Stimulated activated CD8-positive, alpha-beta memory T cell treated with anti-CD3 and anti-CD28 coated beads, Interleukin-12 subunit alpha, Interleukin-12 subunit beta, amount 100 ng/mL, for 24 hours (primary cell): ENCODE measurements at regions not wholly inside any gene's neighbourhood (a gene's known extent, or its start where the extent isn't known, plus 50 kb on each side); places are given as distances from the start of the nearest gene placed in this dataset.
"Not testable (repeated sequence)": the region's sequence is repeated elsewhere in the genome, so short reads cannot be mapped to it uniquely, and the experiment has no call there.

Experiments used
- DNase-seq: peaks from one replicate; pipeline ENCODE4 v3.0.0-alpha.2; 2020; ENCODE audit errors: extremely low read depth

DNA sequence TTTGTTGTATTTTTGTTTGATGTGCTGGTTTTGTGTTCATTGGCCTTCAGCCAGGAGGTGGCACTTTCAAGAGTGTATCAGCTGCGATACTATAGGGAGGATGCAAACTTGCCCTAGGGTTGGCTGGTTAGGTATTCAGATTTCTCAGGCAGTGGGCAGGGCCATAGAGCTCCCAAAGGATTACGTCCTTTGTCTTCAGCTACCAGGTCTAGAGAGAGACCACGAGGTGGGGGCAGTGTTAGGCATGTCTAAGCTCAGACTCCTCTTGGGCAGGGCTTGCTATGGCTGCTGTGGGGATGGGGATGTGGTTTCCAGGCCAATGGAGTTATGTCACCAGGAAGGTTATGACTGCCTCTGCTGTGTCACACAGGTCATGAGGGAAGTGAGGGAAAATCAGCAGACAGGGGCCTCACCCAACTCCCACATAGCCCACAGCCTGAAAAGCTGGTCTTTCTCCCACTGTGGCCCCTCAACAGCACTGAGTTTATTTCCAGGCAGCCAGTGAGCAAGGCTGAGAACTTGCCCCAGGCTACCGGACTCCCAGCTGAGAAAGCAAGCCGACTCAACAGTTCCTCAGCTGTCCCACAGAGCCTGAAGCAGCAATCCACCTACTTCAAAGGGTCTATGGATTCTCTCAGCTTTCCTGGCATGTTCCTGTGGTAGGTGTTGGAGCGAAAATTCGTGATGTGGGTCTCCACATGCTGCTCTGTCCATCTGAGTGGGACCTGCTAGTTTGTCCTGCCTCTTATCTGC lies 227.4 kb upstream of the COBL start:
- DNase-seq: no peak

DNA sequence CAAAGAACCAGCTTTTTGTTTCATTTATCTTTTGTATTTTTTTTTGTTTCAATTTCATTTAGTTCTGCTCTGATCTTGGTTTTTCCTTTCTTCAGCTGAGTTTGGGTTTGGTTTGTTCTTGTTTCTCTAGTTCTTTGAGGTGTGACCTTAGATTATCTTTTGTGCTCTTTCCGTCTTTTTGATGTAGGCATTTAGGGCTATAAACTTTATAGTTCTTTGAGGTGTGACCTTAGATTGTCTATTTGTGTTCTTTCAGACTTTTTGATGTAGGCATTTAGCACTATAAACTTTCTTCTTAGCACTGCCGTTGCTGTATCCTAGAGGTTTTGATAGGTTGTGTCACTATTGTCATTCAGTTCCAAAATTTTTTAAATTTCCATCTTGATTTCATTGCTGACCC lies 224.3 kb upstream of the COBL start:
- DNase-seq: not testable (repeated sequence)

DNA sequence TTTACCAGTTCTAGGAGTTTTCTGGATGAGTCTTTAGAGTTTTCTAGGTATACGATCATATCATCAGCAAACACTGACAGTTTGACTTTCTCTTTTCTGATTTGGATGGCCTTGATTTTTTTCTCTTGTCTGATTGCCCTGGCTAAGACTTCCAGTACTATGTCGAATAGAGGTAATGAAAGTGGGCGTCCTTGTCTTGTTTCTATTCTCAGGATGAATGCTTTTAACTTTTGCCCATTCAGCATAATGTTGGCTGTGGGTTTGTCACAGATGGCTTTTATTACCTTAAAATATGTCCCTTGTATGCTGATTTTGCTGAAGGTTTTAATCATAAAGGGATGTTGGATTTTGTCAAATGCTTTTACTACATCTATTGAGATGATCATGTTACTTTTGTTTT lies 223.2 kb upstream of the COBL start:
- no peak for DNase-seq

DNA sequence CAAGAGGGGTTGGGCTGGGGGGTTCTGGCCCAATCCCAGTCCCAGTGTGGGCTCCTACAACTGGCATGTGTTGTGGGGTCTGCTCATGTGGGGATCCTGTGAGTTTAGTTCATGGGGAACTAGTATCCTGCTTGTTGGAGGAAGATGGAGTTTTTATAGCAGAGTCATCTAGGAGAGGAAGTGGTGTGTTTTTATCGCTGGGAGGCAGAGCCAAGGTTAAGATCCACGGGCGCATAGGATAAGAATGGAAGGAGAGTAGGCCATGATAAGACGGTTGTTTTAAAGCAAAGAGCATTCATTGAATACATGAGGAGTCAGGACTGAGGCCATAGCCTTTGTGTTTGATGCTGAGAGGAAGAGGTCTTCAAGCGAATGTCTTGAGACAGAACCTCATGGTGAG lies 211.6 kb upstream of the COBL start:
- DNase-seq: no peak

DNA sequence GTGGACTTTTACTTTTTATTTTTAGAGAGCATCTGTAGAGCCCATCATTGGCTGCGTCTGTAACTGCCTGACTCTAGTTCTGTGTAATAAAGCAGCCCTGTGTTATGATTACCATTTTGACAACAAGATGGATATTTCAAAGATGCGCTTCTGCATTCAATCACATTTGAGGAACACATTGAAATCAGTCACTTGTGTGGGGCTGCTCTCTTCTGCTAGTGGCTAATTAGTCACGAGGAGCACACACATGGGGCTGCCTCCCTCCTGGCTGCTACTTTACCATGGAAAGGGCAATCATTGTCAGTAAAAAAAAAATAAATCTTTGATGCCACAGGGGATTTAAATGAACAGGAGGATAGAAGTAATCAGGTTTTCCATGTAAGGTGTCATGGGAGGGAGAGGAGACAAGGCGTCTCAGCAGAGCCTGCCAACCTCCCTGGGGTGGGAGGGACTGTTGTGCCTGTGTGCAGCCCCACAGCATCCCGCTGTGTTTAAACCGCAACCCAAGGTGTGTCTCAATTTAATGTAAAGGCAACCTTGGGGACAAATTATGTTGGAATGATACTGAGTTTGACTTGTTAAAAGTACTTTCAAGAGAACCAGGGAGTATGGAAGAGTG lies 205.2 kb upstream of the COBL start:
- no peak for DNase-seq

DNA sequence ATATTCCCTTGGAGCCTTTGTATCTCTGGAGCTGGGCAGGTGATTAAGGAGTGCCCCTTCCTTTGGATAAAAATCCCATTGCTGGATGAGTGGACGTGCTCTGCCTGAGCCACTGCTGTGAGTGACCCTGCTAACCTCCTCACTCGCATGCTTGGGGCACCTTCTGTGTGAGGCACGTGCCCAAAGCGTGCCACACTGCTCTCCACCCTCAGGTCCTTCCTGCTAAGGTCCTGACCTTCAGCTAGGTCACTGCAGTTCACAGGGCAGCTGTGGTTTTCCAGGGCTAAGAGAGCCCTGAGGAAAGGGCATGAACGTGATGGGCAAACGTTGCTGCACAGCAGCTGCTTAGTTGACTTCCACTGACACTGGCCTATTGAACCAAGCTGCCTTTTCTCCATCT lies 204.4 kb upstream of the COBL start:
- no peak for DNase-seq

DNA sequence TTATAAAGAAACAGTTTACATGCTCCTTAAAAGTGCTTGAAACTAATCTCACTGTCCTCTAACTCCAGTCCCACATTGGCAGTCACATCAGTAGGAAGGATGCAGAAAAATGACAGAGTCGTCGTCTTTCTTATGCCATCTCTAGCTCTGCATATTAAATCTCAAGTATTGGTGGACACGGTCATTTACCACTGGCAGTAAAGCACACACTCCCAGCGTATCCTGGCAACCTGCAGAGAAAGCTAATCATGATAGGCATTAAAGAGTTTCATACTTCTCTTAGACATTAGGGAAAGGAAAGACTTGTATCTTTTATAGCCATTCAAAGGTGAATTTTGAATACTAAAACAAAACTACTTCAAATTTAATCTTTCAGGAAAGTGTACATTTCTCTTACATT lies 202.0 kb upstream of the COBL start:
- DNase-seq: no peak

DNA sequence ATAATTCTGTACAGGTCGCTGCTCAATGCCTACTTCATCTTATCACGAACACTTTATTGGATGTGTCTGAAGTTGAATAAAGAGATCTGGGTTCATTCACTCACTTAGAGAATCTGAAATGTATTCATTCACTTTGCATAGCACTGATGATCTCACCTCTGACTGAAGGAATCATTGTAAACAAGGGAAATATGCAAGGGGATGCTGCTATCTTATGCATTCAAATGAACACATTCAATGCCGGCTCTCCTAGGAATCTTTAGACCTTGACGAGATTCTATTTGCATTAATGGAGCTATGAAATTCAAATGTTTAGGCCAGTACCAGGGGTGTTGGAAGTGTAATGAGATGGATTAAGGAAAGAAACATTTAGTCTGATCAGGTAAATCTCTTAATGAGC lies 200.6 kb upstream of the COBL start:
- no peak for DNase-seq

DNA sequence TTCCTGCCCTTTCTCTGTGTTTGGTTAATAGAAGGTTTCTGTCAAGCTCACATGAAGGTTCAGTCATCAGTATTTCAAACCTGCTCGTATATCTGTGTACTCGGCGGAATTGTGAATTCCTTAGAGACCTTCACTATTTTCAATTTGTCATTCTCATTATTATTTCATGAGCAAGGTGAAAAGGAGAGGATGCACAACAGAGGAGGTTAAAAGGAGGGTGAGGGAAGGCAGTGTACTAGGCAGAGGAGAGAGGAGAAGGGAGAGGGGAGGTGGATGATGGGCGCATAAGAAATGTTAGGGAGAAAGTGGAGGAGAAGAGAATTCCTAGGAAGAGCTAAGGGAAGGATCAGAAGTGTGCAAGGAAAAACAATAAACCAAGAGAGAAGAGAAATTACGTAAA lies 185.0 kb upstream of the COBL start:
- no peak for DNase-seq

DNA sequence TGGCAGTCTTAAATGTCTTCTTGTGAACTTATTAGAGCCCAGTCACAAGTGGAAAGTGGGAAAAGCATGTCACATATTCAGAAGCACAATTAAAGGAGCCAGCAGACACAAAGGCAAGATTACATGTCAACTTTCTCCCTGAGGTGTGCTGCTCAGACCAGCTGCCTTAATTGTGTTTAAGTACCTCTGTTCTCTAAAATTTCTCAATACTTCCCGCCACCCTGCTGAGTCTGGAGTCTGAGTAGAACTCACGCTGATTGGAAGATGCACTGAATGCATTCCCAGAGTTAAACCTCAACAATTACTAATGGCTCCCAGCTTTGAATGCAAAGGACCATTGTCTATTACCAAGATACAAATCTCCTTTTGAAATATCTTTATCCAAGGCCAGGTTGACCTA lies 166.4 kb upstream of the COBL start:
- DNase-seq: no peak

DNA sequence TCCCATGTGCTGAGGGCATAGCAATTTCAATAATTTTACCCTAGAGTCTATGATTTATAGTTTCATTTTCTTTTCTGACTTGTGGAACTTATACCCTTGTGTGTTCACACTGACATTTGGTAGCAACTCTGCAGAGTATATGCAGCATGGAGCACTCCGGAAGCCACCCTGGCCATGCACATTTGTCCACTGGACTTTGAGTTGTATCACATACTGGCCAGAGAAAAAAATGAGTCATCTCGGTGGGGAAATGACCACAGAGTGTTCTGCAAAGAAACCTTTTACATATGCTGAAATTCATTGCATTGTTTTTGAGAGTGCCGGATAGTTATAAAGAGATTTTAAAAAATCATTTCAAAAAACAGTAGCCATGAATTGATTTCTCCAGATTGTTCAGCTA lies 164.8 kb upstream of the COBL start:
- no peak for DNase-seq

DNA sequence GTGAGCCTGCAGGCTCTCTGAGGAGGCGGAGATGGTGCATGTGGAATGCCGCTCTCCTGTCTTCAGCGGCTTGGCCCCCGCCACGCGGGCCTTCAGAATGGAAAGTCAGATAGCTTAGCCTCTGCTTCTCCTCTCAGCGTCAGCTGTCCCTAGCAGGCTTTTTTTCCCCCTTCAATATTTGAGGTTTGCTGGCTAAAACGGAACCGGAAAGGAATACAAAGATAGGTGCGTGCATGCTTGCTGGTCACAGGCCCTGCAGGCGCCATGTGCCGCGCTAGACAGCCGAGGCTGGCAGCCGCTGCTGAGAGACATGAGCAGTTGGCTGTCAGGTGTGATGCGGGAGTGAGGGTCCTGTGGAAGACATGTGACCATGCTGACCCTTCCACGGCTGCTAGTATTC lies 161.2 kb upstream of the COBL start:
- no peak for DNase-seq

DNA sequence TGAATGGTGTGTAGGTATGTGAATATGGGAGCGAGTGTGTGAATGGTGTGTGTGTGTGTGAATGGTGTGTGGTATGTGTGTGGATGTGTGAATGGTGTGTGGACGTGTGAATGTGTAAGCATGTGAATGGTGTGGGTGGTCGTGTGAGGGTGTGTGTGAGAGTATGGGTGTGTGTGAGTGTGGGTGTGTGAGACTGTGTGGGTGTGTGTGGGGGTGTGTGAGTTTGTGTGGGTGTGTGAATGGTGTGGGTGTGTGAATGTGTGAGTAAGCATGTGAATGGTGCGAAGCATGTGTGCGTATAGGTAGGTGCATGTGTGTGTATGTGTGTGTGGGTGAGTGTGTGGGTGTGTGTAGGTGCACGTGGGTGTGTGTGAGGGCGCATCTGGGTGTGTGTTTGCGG lies 160.7 kb upstream of the COBL start:
- DNase-seq: no peak

DNA sequence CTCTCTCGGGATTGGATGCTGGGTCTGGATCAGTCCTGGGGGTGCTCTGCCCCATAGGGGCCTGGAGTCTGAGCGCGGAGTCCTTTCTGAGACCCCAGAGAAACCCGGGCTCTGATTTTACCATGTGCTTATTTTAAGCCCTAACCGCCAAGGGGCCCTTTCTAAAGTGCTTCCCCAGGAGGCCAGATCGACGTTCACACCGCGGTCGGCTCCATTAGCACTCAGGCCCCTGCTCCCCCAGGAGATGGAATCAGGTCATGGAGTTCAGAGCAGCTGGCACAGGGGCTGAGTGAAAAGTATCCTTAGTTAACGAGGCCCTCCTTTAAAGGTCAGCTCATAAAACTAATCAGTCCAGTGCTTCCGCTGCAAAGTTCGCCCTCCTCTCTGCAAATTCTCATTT lies 159.4 kb upstream of the COBL start:
- no peak for DNase-seq

DNA sequence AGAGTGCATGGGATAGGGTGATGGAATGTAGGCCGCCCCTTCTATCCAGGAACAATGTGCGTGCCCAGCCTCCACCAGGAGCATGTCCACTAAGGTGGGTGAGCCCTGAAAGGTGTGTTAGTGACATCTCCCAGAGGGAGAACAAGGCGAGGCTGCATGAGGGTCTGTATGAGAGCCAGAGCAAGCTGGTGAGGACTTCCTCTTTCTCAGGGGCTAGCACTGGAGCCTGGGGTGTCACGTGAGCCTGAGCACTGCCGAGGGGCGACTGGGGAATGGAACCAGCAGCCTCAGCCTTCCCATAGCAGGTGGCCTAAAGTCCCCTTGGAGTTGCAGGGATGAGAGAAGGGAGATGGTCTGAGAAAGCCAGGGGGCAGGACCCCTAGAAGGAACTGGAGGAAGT lies 156.3 kb upstream of the COBL start:
- no peak for DNase-seq

DNA sequence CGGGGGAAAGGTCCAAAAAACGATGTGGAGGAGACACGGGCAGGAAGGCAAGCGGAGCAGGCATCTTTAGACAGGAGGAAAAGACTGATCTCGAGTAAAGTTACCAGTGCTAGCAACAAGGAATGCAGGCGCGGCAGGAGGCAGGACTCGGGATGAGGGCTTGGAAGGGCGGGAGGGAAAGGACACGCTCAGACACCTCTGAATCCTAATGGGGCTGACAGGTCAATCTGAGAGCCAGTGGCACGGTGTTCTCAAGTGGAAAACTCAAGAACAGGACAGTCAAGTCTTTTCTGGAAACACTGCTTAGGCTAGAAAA lies 155.3 kb upstream of the COBL start:
- DNase-seq: no peak

DNA sequence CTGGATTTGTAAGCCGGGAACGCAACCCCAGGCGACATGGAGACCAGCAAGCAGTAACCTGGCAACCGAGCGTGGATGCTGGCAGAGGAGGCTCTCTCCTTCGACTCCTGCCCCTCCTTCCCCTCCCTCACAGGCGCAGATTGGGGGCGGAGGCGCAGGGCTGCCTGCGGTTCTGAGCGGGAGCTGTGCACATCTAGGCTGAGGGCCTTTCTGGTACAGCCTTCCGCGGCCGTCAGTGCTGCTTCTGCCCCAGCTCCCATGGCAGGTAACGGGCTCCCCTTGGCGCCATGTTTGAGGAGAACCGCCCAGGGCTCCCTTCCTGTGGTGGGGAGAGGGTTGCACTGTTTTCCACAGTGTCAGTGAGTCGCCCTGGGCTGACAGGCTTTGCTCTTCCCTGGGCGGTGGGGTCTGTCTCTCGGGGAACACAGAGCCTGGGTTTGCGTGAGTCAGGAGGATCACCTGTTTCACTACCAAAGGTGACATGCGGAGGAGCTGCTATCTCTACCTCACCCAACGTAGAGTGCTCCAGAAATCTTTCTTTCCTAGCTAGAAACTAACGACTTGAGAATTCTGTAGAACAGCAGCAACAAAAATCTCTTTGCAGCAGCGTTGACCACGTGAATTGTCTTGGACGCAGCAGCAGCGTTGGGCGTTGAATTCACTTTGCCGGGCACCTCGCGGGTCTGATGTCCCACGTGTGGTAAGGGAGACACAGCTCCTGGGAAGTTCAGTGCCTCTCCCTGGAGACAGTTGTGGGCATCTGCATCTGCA lies 154.8 kb upstream of the COBL start:
- DNase-seq: no peak

DNA sequence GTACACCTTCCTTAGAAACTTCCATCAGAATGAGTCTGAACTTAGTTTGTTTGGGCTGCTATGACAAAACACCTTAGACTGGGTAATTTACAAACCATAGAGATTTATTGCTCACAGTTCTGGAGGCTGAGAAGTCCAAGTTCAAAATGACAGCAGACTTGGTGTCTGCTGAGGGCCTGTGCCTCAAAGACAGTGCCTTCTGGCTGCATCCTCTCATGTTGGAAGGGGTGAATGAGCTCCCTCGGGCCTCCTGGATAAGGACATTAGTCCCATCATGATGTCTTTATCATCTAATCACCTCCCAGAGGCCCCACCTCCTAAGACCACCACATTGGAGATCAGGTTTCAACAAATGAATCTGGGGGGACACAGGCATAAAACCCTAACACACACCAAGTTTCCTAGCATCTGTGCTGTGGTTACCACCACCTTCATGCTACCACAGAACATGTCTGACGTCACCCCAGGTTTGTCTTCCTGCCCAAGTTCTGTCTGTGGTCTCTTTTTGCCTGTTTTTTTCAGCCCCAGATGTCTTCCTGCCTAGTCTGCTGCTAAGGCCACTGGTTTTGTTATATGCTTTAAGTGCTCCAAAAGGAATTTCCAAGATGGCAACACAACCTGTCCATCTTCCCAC lies 150.9 kb upstream of the COBL start:
- DNase-seq: no peak

DNA sequence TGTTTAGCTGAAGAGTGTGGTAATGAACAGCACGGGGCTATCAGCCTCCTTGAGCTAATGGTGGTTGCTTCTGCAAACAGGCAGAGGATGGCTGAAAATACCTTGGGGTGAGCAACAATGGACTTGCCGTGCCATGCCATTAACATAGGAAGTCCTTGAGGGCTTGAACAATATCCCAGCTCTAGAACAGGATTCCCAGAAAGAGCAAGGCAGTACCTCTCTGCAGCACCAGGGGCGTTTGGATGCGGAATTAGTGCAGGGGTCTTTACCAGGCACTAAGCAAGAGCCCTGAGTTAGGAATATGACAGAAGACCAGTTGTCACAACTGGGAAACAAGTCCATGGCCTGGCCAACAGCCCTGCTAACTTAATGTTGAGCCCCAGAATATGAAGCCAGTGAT lies 143.2 kb upstream of the COBL start:
- no peak for DNase-seq

DNA sequence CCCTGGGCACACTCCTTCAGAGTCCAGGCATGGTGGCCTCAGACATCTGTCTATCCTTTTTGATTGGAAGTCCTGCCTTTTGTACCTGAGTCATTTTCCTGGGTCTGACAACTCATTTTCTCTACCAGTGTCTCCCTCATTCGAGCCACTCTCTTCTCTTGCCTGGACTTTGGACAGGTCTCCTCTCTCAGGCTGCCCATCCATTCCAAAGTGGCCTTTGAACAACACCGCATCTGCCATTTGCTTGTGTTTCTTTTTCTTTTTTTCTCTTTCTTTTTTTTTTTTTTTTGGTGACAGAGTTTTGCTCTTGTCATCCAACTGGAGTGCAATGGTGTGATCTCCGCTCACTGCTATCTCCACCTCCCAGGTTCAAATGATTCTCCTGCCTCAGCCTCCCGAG lies 142.1 kb upstream of the COBL start:
- no peak for DNase-seq

DNA sequence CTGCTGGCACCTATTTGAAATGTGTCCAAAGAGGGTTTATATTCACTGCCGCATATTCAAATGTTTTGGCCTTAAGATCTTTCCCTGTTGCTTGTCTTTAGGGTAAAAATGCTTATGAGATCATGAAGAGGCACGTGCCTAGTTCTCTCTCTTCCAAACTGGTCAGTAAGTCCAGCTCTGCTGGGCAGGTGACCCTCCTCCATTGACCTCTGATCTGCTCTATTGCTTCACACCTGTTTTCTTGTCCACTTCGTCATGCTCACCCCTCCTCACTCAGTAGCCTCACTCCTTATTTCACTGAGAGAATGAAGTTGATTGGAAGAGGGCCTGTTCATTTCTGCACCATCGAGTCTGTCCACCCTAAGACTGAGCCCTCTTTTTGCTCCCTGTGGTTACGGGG lies 140.5 kb upstream of the COBL start:
- DNase-seq: no peak

DNA sequence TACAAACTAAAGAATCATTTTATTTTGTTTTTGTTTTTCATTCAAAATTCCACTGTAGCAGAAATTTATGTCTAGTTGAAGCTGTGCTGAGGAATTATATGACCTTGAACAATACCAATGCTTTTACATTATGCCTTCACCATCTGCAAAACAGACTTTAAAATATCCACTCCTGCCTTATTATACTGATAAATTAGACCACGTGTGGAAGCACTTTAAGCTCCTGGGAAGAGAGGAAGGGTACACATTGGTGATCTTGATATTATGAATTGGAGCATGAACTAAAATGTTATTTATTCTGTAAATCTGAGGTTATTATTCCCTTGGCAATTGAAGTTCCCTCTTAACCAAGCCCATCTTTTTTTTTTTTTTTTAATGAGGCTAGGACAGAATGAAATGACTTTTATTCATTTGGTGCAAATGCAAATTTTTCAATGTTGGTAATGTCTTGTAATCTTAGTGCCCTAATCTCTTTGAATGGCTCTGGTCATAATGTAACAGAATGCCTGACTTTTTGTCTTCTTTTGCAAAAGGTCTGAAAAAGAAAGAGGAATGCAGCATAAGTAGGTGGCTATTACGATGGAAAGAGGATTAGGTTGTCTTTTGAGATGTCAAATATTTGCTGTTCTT lies 139.9 kb upstream of the COBL start:
- no peak for DNase-seq
